Lung (tissue), 11 donors: ENCODE measurements at regions not wholly inside any gene's neighbourhood (a gene's known extent, or its start where the extent isn't known, plus 50 kb on each side); places are given as distances from the start of the nearest gene placed in this dataset.

Experiments used
- ATAC-seq: fragments of 200-7000 bp; cut with Tn5 transposase; one replicate; pipeline ENCODE4 v1.9.1; 2020; ENCODE audit warnings: moderate number of reproducible peaks; ENCODE audit not compliant: insufficient read depth, low FRiP score
- DNase-seq, 3 donors: peaks; one replicate each; pipeline ENCODE4 v3.0.0-alpha.2; 2013 to 2017
- H3K27ac ChIP-seq, 2 donors: one replicate each; pipeline ENCODE4 v1.5.1; 2013; ENCODE audit warnings: mild to moderate bottlenecking in 2 of 2, moderate library complexity in 2 of 2, control low read depth in 1 of 2, inconsistent platforms in 1 of 2, low read depth in 1 of 2, low read length in 1 of 2
- H3K27me3 ChIP-seq, 3 donors: one replicate each; pipeline ENCODE4 v1.5.1; 2013; ENCODE audit warnings: low read length in 2 of 3; ENCODE audit not compliant: control insufficient read depth in 3 of 3, insufficient read depth in 3 of 3
- H3K36me3 ChIP-seq, 4 donors: one replicate each; pipeline ENCODE4 v1.5.1; 2013; ENCODE audit warnings: low read length in 4 of 4, mild to moderate bottlenecking in 1 of 4, moderate library complexity in 1 of 4; ENCODE audit not compliant: control insufficient read depth in 4 of 4, insufficient read depth in 4 of 4
- H3K4me1 ChIP-seq, 5 donors: one replicate each; pipeline ENCODE4 v1.5.1; 2013; ENCODE audit warnings: low read length in 5 of 5, mild to moderate bottlenecking in 2 of 5, moderate library complexity in 1 of 5; ENCODE audit not compliant: control insufficient read depth in 5 of 5, insufficient read depth in 5 of 5
- H3K4me3 ChIP-seq: one replicate; pipeline ENCODE4 v1.5.1; 2013; ENCODE audit warnings: mild to moderate bottlenecking, control low read depth, moderate library complexity
- H3K9ac ChIP-seq, 2 donors: one replicate each; pipeline ENCODE4 v1.5.1; 2013; ENCODE audit warnings: low read length in 2 of 2, control low read depth in 1 of 2; ENCODE audit not compliant: insufficient read depth in 1 of 2
- H3K9me3 ChIP-seq, 4 donors: one replicate each; pipeline ENCODE4 v1.5.1; 2013; ENCODE audit warnings: low read length in 3 of 4, mild to moderate bottlenecking in 1 of 4, moderate library complexity in 1 of 4; ENCODE audit not compliant: control insufficient read depth in 4 of 4, insufficient read depth in 3 of 4
- CTCF ChIP-seq: IDR thresholded peaks from 2 replicates; pipeline ENCODE4 v1.5.1; 2012; ENCODE audit warnings: mild to moderate bottlenecking; ENCODE audit errors: control extremely low read depth, extremely low read depth
- WGBS, 2 donors: extraction: QIAGEN DNeasy Blood & Tissue Kit; methylation state at CpG; one replicate each; pipeline ENCODE4 v1.1.7; 2013; 5-methylcytosine and 5-hydroxymethylcytosine counted together
- donor health status: control.
- donor health status: control.
- donor health status: Bipolar disorder and iron deficiency.
- donor health status: healthy.
- donor health status: DM: yes; HTN: yes; CAD: no.

DNA sequence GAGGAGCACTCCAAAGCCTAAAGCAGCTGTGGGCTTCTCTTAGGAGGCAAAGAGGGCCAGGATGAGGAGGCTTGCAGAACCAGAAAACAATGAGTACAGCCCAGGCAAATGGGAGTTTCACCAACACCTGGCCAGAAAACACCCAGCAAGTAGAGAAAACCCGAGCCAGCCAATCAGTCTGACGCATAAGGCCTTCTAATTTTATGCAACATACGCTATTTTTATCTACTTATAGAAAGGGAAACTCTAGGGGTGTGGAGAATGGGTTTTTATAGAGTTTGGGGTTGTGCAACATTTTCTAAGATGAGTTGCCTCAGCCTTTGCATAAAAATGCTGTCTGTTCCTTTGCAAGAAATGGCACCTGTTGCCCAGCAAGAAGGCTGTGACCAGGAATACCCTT, 529.0 kb upstream of the CDH5 start:
- Histone ChIP-seq H3K4me3 (no peak overlapping the region), H3K27me3 (no peaks in the 10 kb centered on the region), H3K36me3 (no peaks in the 10 kb centered on the region), H3K4me1 (no peaks in the 10 kb centered on the region), H3K9me3 (peaks cover 0 to 2% (median 0%) of the 10 kb centered on the region in 4 donors), H3K27ac (no peak overlapping the region), H3K9ac (no peak overlapping the region)
- no peak for TF ChIP-seq CTCF
- 90 to 91% methylated on average over 3 of the region's 3 CpGs for WGBS, 2 donors
- no peak for ATAC-seq
- DNase-seq, result no peak

DNA sequence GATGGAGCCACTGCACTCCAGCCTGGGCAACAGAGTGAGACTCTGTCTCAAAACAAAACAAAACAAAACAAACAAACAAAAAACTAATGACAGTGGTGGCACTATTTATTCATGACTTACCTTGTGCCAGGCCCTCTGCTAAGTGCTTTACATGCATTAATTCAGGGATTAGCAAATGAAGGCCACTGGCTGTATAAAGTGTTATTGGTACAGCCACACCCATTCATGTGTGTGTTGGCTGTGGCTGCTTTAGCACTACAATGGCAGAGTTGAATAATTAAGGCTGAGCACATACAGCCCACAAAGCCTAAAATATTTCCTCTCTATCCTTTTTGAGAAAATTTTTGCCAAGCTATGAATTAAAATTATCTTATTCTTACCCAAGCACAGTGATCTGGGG, 531.8 kb upstream of the CDH5 start:
- DNase-seq (no peak), ATAC-seq (no peak)
- Histone ChIP-seq H3K36me3 (no peaks in the 10 kb centered on the region), H3K9me3 (no peaks in the 10 kb centered on the region), H3K27ac (no peak overlapping the region), H3K9ac (no peak overlapping the region), H3K4me1 (no peaks in the 10 kb centered on the region), H3K27me3 (no peaks in the 10 kb centered on the region), H3K4me3 (no peak overlapping the region)
- no peak for TF ChIP-seq CTCF

- no peak for TF ChIP-seq CTCF
- Histone ChIP-seq H3K4me1 (no peaks in the 10 kb centered on the region), H3K27ac (no peak overlapping the region), H3K27me3 (no peaks in the 10 kb centered on the region), H3K4me3 (no peak overlapping the region), H3K9me3 (no peaks in the 10 kb centered on the region), H3K9ac (no peak overlapping the region), H3K36me3 (no peaks in the 10 kb centered on the region)
- 68 to 74% methylated on average over 4 of the region's 4 CpGs for WGBS, 2 donors
- no peak for ATAC-seq
- DNase-seq, result peak in 2 of 3 donors; percentile 27 to 43
Measured at GRCh38 chr16:65833171-65833871, 533.2 kb upstream of the CDH5 start.

DNA sequence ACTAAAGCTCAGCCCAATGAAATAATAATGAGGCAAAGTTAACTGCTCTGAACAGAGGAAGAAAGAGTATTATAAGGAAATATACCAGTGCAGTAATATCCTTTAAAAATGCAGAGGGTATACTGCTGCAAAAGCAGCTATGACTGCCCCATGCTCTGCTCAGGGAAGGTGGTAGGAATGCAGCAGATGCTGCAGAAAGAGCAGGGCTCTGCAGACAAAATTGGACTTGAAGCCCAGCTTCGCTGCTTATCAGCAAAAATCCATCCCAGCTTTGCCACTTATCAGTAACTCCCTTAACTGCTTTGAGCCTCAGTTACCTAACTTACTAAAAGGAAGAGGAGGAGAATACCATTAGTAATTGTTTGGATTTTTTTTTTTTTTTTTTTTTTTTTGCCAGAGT, 533.8 kb upstream of the CDH5 start:
- no peak for ATAC-seq
- DNase-seq, result no peak
- H3K27me3 ChIP-seq, result no peaks in the 10 kb centered on the region
- H3K4me1 ChIP-seq, result no peaks in the 10 kb centered on the region
- WGBS, 2 donors, result 83 to 91% methylated on average over 1 of the region's 1 CpG
- no peaks in the 10 kb centered on the region for H3K36me3 ChIP-seq
- H3K4me3 ChIP-seq, result no peak overlapping the region
- H3K9me3 ChIP-seq, result no peaks in the 10 kb centered on the region
- no peak for TF ChIP-seq CTCF
- H3K27ac ChIP-seq, result no peak overlapping the region
- H3K9ac ChIP-seq, result no peak overlapping the region
